Hematopoietic multipotent progenitor cell treated with erythropoietin and hydrocortisone succinate and interleukin-3 and kit ligand, for 15 days (in vitro differentiated cells): ENCODE measurements at regions not wholly inside any gene's neighbourhood (a gene's known extent, or its start where the extent isn't known, plus 50 kb on each side); places are given as distances from the start of the nearest gene placed in this dataset.
"Not testable (repeated sequence)": the region's sequence is repeated elsewhere in the genome, so short reads cannot be mapped to it uniquely, and the experiment has no call there.

Experiments used
- DNase-seq: peaks from one replicate; pipeline ENCODE4 v3.0.0-alpha.2; 2015; ENCODE audit warnings: low spot score

GRCh38 chr5:72651109-72651508, 143.9 kb upstream of the ZNF366 start:
- no peak for DNase-seq

- DNase-seq, result no peak
These were observed 142.2 kb upstream of the ZNF366 start for GRCh38 chr5:72649449-72649848.

GRCh38 chr5:72648480-72648879, 141.3 kb upstream of the ZNF366 start:
- DNase-seq, result no peak

GRCh38 chr5:72647806-72648205, 140.6 kb upstream of the ZNF366 start:
- DNase-seq, result no peak

- DNase-seq, result no peak
These were observed 139.1 kb upstream of the ZNF366 start for GRCh38 chr5:72646246-72646866.

- DNase-seq, result no peak
These were observed 138.0 kb upstream of the ZNF366 start for GRCh38 chr5:72645064-72645846.

DNA sequence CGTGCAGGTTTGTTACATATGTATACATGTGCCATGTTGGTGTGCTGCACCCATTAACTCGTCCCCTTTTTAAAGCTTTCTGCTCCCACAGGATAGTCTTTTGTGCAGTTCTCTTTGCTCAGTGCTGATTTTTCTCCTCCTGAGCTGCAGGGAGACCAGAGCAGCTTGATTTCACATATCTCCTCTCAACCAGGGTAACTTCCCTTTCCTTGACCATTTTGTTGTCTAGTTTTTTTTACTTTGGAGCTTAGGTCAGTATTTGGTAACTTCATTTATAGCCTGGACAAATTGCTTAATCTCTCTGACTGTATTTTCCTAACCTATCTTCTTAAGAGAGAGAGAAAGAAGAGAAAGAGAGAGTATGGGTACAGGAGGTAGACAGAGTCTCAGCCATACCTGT, 137.1 kb upstream of the ZNF366 start:
- no peak for DNase-seq

GRCh38 chr5:72641164-72641563, 134.0 kb upstream of the ZNF366 start:
- no peak for DNase-seq

GRCh38 chr5:72637058-72637457, 129.8 kb upstream of the ZNF366 start:
- no peak for DNase-seq

DNA sequence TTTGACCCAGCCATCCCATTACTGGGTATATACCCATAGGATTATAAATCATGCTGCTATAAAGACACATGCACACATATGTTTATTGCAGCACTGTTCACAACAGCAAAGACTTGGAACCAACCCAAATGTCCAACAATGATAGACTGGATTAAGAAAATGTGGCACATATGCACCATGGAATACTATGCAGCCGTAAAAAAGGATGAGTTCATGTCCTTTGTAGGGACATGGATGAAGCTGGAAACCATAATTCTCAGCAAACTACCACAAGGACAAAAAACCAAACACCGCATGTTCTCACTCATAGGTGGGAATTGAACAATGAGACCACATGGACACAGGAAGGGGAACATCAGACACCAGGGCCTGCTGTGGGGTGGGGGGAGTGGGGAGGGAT, 129.4 kb upstream of the ZNF366 start:
- not testable (repeated sequence) for DNase-seq

GRCh38 chr5:72634444-72634843, 127.2 kb upstream of the ZNF366 start:
- DNase-seq, result no peak

DNA sequence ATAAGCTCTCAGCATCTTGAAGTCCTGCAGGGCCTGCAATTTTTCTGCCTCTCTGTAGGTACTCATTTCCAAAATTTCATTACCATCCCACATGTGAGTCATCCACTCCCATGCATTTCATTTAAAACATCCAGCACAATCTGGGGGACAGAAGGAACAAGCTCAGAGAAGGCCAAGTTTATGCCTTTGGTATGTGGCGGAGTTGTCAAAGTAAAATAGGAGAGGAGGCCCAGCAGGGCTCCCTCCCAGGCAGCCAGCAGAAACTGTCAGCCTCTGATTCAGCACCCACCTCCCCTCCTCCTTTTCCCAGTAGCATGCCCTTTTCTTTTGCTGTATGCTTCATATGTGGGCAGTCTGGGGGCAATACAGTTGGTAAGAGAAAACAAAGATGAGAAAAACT, 126.4 kb upstream of the ZNF366 start:
- no peak for DNase-seq

GRCh38 chr5:72633041-72633445, 125.8 kb upstream of the ZNF366 start:
- no peak for DNase-seq

DNA sequence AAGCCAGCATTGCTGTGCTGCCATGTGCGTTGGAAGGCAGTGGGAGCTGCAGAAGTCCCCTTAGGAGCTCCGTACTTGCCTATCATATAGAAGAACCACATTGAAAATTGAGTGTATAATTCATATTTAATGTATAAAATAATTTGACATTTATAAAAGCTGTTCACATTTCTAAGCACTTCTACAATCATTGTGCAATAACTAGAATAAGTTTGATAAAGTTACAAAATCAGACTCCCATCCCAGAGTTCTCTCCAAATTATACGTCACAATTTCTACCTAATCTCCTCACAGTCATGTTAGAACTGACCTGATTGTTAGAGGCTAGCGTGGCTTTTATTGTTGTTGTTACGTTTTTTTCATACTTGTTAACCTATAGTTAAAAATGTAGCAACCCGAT, 123.5 kb upstream of the ZNF366 start:
- no peak for DNase-seq

GRCh38 chr5:72630081-72630480, 122.9 kb upstream of the ZNF366 start:
- DNase-seq, result no peak

DNA sequence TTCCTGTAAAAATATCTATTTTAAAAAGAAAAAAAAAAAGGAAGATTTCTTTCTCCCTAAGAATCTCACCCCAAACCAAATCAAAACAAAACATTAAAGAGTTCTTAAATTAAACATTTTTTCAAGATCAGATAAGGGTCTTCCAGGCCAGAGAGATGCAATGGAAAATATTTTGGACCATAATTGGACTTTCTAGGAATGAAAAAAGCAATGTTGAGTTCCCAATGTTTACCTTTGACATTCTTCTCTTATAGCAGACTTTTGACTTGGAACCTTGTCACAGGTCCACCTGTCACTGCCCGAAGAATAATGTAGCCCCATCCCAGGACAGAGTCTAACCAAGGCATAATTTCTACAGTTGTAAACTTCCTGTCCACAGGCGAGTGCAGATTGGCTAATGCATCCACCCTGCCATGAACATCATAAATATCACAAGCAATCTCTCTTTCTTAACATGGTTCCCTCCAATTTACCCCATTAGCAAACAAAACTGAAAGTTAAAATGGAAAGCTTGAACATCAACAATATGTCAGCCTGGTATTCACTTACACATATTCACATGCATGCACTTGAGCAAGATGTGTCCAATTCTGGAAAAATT, 121.7 kb upstream of the ZNF366 start:
- DNase-seq, result no peak

GRCh38 chr5:72625332-72625731, 118.1 kb upstream of the ZNF366 start:
- no peak for DNase-seq

DNA sequence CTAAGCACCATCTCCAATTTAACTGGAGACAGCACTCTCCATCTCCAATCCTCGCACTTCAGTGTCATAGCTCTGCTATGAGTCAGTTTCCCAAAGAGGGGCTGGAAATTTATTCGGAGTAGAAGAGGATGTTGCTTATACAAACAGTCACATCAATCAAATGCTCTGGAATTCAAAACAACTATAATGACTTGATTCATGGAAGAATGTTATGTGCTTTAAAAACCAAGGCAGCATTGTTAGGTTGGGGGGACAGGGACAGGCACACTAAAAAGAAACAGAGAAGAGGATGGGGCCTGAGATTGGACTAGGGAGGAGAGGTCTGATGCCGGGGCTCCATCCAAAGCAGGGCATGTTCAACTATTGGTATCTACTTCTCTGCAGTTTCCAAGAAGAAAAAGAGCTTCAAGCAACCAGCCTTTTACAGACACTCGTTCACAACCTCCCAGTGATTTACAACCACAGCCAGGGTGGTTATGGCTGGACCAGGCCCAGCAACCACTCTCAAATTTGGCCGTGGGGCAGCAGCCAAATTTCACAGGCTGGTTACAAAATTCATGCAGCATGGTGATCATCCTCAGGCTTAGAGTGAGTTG, 117.5 kb upstream of the ZNF366 start:
- DNase-seq, result no peak

DNA sequence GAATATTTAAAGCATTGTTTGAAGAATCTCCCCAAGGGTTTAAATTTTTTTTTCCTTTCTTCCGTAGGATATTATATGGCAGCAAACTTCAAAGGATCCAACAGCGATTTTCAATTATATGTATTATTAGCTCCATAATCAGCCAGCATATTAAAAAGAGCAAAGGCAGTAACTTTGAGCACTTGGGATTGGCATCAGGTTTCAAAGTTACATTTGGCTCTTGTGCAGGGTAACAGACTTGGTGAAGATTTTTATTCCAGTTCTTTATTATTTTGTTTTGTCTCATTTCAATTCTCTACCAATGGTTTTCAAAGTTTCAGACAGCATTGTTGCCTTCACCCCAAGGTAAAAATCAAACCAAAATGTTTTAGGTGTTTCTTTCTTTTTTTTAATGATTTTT, 116.7 kb upstream of the ZNF366 start:
- no peak for DNase-seq

GRCh38 chr5:72623323-72623722, 116.1 kb upstream of the ZNF366 start:
- no peak for DNase-seq

GRCh38 chr5:72622170-72622760, 115.1 kb upstream of the ZNF366 start:
- DNase-seq, result no peak

DNA sequence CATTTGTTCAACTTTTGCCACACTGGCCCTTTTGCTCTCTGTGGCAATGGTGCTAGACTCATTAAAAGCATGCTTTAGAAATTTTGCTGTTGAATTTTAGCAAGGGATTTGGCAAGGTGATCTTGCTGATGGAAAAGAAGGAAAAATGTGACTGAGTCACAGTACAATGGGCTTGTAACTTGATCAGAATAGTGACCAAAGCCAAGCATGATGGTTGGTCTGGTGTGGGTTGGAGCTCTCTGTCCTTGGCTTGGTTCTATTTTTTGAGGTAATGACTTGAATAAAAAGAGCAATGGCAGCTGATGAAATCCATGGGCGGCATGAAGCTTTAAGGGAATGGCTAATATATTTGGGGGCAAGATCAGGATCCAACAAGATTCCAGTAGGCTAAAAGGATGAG, 114.4 kb upstream of the ZNF366 start:
- DNase-seq, result no peak

- DNase-seq, result no peak
These were observed 112.5 kb upstream of the ZNF366 start for GRCh38 chr5:72619677-72620076.
